ENCODE measurements at regions not wholly inside any gene's neighbourhood (a gene's known extent, or its start where the extent isn't known, plus 50 kb on each side); places are given as distances from the start of the nearest gene placed in this dataset.

- H3K4me3 Mint-ChIP-seq = no peak overlapping the region
- H4K20me1 ChIP-seq (ENCODE audit: low read depth) = no peaks in the 10 kb centered on the region
- H3K4me3 ChIP-seq = no peak overlapping the region
- H3K27me3 ChIP-seq = no peaks in the 10 kb centered on the region
- DNase-seq (ENCODE audit: low spot score) = no peak
- H3K9me3 ChIP-seq (ENCODE audit: low read depth) = no peaks in the 10 kb centered on the region
- peaks cover 10% of the 10 kb centered on the region for H3K9me3 Mint-ChIP-seq
- no peak overlapping the region for H3K27ac ChIP-seq
- no peak overlapping the region for H2AFZ ChIP-seq (replicated peaks)
- no peak overlapping the region for H3K4me2 ChIP-seq
- no peaks in the 10 kb centered on the region for H3K36me3 ChIP-seq
- H3K4me1 Mint-ChIP-seq = peaks cover 9% of the 10 kb centered on the region
- TF ChIP-seq, protein P1, sequence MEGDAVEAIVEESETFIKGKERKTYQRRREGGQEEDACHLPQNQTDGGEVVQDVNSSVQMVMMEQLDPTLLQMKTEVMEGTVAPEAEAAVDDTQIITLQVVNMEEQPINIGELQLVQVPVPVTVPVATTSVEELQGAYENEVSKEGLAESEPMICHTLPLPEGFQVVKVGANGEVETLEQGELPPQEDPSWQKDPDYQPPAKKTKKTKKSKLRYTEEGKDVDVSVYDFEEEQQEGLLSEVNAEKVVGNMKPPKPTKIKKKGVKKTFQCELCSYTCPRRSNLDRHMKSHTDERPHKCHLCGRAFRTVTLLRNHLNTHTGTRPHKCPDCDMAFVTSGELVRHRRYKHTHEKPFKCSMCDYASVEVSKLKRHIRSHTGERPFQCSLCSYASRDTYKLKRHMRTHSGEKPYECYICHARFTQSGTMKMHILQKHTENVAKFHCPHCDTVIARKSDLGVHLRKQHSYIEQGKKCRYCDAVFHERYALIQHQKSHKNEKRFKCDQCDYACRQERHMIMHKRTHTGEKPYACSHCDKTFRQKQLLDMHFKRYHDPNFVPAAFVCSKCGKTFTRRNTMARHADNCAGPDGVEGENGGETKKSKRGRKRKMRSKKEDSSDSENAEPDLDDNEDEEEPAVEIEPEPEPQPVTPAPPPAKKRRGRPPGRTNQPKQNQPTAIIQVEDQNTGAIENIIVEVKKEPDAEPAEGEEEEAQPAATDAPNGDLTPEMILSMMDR (IDR thresholded peaks at IDR 0.05) = no peak
- TF ChIP-seq EZH2 (IDR thresholded peaks at IDR 0.05) (no peak), EZH2phosphoT487 (IDR thresholded peaks at IDR 0.05) (no peak)
- no peaks in the 10 kb centered on the region for H3K36me3 Mint-ChIP-seq
- H3K9ac ChIP-seq = no peak overlapping the region
- no peaks in the 10 kb centered on the region for H3F3A ChIP-seq (ENCODE audit: low read depth)
- H3K27me3 Mint-ChIP-seq (ENCODE audit: insufficient read depth, low read depth) = peaks cover 2% of the 10 kb centered on the region
- no peaks in the 10 kb centered on the region for H3K4me1 ChIP-seq
- H3K79me2 ChIP-seq (ENCODE audit: low read depth) = no peaks in the 10 kb centered on the region
- no peak overlapping the region for H3K27ac Mint-ChIP-seq
These were observed 180.6 kb upstream of the RBMS3 start for GRCh38 chr3:29100292-29100691.

- peaks cover 2% of the 10 kb centered on the region for H3K27me3 Mint-ChIP-seq (ENCODE audit: insufficient read depth, low read depth)
- Histone ChIP-seq H4K20me1 (ENCODE audit: low read depth) (no peaks in the 10 kb centered on the region), H3F3A (ENCODE audit: low read depth) (no peaks in the 10 kb centered on the region), H3K9me3 (ENCODE audit: low read depth) (no peaks in the 10 kb centered on the region), H3K27ac (no peak overlapping the region), H3K9ac (no peak overlapping the region), H3K79me2 (ENCODE audit: low read depth) (no peaks in the 10 kb centered on the region), H2AFZ (replicated peaks) (no peak overlapping the region), H3K4me3 (no peak overlapping the region), H3K4me2 (no peak overlapping the region), H3K4me1 (no peaks in the 10 kb centered on the region), H3K36me3 (no peaks in the 10 kb centered on the region), H3K27me3 (no peaks in the 10 kb centered on the region)
- TF ChIP-seq EZH2phosphoT487 (IDR thresholded peaks at IDR 0.05) (no peak), EZH2 (IDR thresholded peaks at IDR 0.05) (no peak)
- TF ChIP-seq, protein P1 (IDR thresholded peaks at IDR 0.05) = no peak
- no peak overlapping the region for H3K4me3 Mint-ChIP-seq
- peaks cover 13% of the 10 kb centered on the region for H3K4me1 Mint-ChIP-seq
- H3K36me3 Mint-ChIP-seq = no peaks in the 10 kb centered on the region
- peaks cover 3% of the 10 kb centered on the region for H3K9me3 Mint-ChIP-seq
- H3K27ac Mint-ChIP-seq = no peak overlapping the region
- DNase-seq (ENCODE audit: low spot score) = peak; percentile 11
These were observed 152.9 kb upstream of the RBMS3 start for GRCh38 chr3:29128001-29128400.

- Histone ChIP-seq H3K27me3 (no peaks in the 10 kb centered on the region), H3K4me2 (no peak overlapping the region), H3K79me2 (ENCODE audit: low read depth) (no peaks in the 10 kb centered on the region), H3K9ac (no peak overlapping the region), H4K20me1 (ENCODE audit: low read depth) (no peaks in the 10 kb centered on the region), H2AFZ (replicated peaks) (no peak overlapping the region), H3K9me3 (ENCODE audit: low read depth) (no peaks in the 10 kb centered on the region), H3K4me1 (peaks cover 14% of the 10 kb centered on the region), H3K4me3 (no peak overlapping the region), H3K36me3 (no peaks in the 10 kb centered on the region), H3F3A (ENCODE audit: low read depth) (no peaks in the 10 kb centered on the region), H3K27ac (no peak overlapping the region)
- Mint-ChIP-seq H3K4me3 (no peak overlapping the region), H3K27me3 (ENCODE audit: insufficient read depth, low read depth) (no peaks in the 10 kb centered on the region), H3K36me3 (no peaks in the 10 kb centered on the region), H3K9me3 (no peaks in the 10 kb centered on the region), H3K4me1 (peaks cover 6% of the 10 kb centered on the region), H3K27ac (no peak overlapping the region)
- TF ChIP-seq EZH2phosphoT487 (IDR thresholded peaks at IDR 0.05) (no peak), EZH2 (IDR thresholded peaks at IDR 0.05) (no peak)
- TF ChIP-seq, protein P1 (IDR thresholded peaks at IDR 0.05) = no peak
- DNase-seq (ENCODE audit: low spot score) = no peak
These were observed 143.3 kb upstream of the RBMS3 start for GRCh38 chr3:29137601-29138000.
